SK-N-SH treated with all-trans-retinoic acid at 6 μM for 48 hours (cell line): ENCODE measurements at regions not wholly inside any gene's neighbourhood (a gene's known extent, or its start where the extent isn't known, plus 50 kb on each side); places are given as distances from the start of the nearest gene placed in this dataset.

Source experiments
- BACH2 ChIP-seq: fragments of 250-450 bp; sonication (Bioruptor Pico); IDR thresholded peaks from 2 replicates; pipeline ENCODE4 v1.9.0; 2021; ENCODE audit warnings: mild to moderate bottlenecking, borderline replicate concordance
- PATZ1 ChIP-seq: fragments of 250-450 bp; sonication (Bioruptor Pico); IDR thresholded peaks from 2 replicates; pipeline ENCODE4 v1.8.0; 2020; ENCODE audit warnings: mild to moderate bottlenecking, moderate library complexity, borderline replicate concordance
- TCF4 ChIP-seq: fragments of 250-450 bp; sonication (Bioruptor Pico); IDR thresholded peaks from 2 replicates; pipeline ENCODE4 v1.8.0; 2021; ENCODE audit warnings: mild to moderate bottlenecking, moderate library complexity, borderline replicate concordance
- ZNF8 ChIP-seq: fragments of 450-650 bp; formaldehyde crosslinking; IDR thresholded peaks from 2 replicates; pipeline ENCODE4 v1.5.0; 2020; ENCODE audit warnings: mild to moderate bottlenecking, moderate library complexity

- TF ChIP-seq BACH2 (CRISPR knock-in tag) (no peak), ZNF8 (CRISPR knock-in tag) (no peak), PATZ1 (no peak), TCF4 (CRISPR knock-in tag) (no peak)
Measured at GRCh38 chr10:91144961-91145360, 75.5 kb upstream of the PCGF5 start.
